22Rv1 (cell line): ENCODE measurements at regions not wholly inside any gene's neighbourhood (a gene's known extent, or its start where the extent isn't known, plus 50 kb on each side); places are given as distances from the start of the nearest gene placed in this dataset.

Experiments used
- H3K27ac ChIP-seq: fragments of 450-650 bp; 2 replicates; pipeline ENCODE4 v1.5.1; 2017
- ZFX ChIP-seq: fragments of 450-650 bp; IDR thresholded peaks from 2 replicates; pipeline ENCODE4 v1.6.1; 2017; ENCODE audit warnings: antibody characterized with exemption, borderline replicate concordance
- TF ChIP-seq, protein P1 (sequence below): fragments of 450-650 bp; IDR thresholded peaks from 2 replicates; pipeline ENCODE4 v1.5.1; 2017; ENCODE audit warnings: mild to moderate bottlenecking

- no peak overlapping the region for H3K27ac ChIP-seq
- no peak for TF ChIP-seq ZFX
- TF ChIP-seq, protein P1, sequence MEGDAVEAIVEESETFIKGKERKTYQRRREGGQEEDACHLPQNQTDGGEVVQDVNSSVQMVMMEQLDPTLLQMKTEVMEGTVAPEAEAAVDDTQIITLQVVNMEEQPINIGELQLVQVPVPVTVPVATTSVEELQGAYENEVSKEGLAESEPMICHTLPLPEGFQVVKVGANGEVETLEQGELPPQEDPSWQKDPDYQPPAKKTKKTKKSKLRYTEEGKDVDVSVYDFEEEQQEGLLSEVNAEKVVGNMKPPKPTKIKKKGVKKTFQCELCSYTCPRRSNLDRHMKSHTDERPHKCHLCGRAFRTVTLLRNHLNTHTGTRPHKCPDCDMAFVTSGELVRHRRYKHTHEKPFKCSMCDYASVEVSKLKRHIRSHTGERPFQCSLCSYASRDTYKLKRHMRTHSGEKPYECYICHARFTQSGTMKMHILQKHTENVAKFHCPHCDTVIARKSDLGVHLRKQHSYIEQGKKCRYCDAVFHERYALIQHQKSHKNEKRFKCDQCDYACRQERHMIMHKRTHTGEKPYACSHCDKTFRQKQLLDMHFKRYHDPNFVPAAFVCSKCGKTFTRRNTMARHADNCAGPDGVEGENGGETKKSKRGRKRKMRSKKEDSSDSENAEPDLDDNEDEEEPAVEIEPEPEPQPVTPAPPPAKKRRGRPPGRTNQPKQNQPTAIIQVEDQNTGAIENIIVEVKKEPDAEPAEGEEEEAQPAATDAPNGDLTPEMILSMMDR, result no peak
Measured at GRCh38 chr5:102089883-102090282, 206.2 kb downstream of the SLCO4C1 start.

- TF ChIP-seq, protein P1, result no peak
- TF ChIP-seq ZFX, result no peak
- H3K27ac ChIP-seq, result no peak overlapping the region
Measured at GRCh38 chr5:102087906-102088305, 208.2 kb downstream of the SLCO4C1 start.

DNA sequence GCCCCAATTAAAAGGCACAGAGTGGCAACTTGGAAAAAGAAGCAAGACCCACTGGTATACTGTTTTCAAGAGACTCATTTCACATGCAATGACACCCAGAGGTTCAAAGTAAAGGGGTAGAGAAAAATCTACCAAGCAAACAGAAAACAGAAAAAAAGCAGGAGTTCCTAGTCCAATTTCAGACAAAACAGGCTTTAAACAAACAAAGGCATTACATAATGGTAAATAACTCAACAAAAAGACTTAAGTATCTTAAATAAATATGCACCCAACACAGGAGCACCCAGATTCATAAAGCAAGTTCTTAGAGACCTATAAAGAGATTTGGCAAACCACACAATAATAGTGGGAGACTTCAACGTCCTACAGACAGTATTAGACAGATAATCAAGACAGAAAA, 215.8 kb downstream of the SLCO4C1 start:
- no peak overlapping the region for H3K27ac ChIP-seq
- TF ChIP-seq, protein P1, result no peak
- no peak for TF ChIP-seq ZFX

- no peak for TF ChIP-seq ZFX
- TF ChIP-seq, protein P1, result no peak
- no peak overlapping the region for H3K27ac ChIP-seq
Measured at GRCh38 chr5:102077920-102078319, 218.2 kb downstream of the SLCO4C1 start.

DNA sequence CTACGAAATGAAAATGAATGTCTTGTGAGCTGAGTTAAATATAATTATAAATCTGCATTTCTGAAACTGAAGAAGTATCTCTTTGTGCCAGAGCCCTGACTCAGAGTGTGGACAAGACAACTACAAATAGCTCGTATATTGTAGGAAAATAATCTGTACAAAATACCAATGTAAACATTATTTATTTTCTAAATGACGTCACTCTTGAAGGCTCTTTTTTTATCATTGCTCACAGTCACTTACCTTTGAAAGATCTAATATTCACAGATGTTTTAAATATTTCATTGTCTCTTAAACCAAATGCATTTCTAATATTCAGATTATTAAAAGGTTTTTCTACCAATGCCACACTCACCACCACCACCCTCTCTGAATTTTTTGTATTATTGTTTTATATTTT, 226.1 kb downstream of the SLCO4C1 start:
- TF ChIP-seq ZFX, result no peak
- TF ChIP-seq, protein P1, result no peak
- no peak overlapping the region for H3K27ac ChIP-seq

DNA sequence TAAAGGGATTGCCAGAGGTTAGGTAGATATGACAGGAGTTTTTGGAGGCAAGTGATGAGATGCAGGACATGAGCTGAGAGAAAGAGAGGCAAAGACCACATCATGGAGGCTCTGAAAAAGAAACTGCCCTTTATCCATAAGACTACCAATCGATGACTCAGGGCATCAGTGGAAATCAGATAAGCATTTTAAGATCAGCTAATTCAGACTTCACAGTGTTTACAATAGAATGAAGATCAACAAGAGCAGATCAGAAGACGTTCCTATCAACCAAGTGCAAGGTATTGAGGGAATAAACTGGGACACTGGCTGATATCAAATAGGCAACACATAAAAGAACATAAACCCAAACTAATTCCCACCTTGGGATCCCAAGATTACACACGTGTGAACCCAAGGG, 227.2 kb downstream of the SLCO4C1 start:
- TF ChIP-seq ZFX, result no peak
- TF ChIP-seq, protein P1, result no peak
- no peak overlapping the region for H3K27ac ChIP-seq

GRCh38 chr5:102049517-102049916, 246.6 kb downstream of the SLCO4C1 start:
- TF ChIP-seq, protein P1, result no peak
- TF ChIP-seq ZFX, result no peak
- H3K27ac ChIP-seq, result no peak overlapping the region
